K562 (cell line): ENCODE measurements at regions not wholly inside any gene's neighbourhood (a gene's known extent, or its start where the extent isn't known, plus 50 kb on each side); places are given as distances from the start of the nearest gene placed in this dataset.

Experiments used
- ATAC-seq: fragments of 200-7000 bp; cut with Tn5 transposase; 3 replicates; pipeline ENCODE4 v1.9.1; 2020; ENCODE audit warnings: moderate library complexity
- BruUV-seq: library from RNA; stranded (reverse); fragments of 400-500 nt; replicated peaks from 2 replicates; lab custom pipeline; 2021; lab: Mats Ljungman, UMichigan
- CTCF ChIA-PET: fragments of 300-600 bp; formaldehyde crosslinking; extraction: SDS; loops from one replicate; lab custom pipeline; 2021; ENCODE audit warnings: low intra/inter-chr PET ratio; lab: Yijun Ruan, JAX
- POLR2A ChIA-PET: fragments of 300-600, 350-650 bp; sonication (Branson Sonifier 250); formaldehyde crosslinking; extraction: SDS; loops from one replicate; lab custom pipeline; 2021; ENCODE audit warnings: antibody characterized with exemption, inconsistent platforms; lab: Yijun Ruan, JAX
- DNase-seq, 4 experiments: peaks; one replicate each; pipeline versions ENCODE4 v3.0.0 to v3.0.0-alpha.2; 2011 to 2018; ENCODE audit warnings: low spot score in 3 of 4, mixed read lengths in 3 of 4; ENCODE audit errors: extremely low read depth in 1 of 4
- FAIRE-seq: peaks from 2 replicates; lab custom pipeline; 2011; peaks lifted over from hg19 to GRCh38; lab: Jason Lieb, UNC
- H2AFZ ChIP-seq: 2 replicates; pipeline ENCODE4 v1.6.0; 2011; ENCODE audit warnings: low read depth, low read length, control low read depth, inconsistent platforms
- H3K27ac ChIP-seq: fragments of 200-600 bp; 3 replicates; pipeline ENCODE4 v1.8.0; 2011; ENCODE audit warnings: low read depth, mild to moderate bottlenecking, control low read depth, inconsistent platforms, low read length, moderate library complexity, mixed read lengths; ENCODE audit errors: extremely low read depth
- H3K27me3 ChIP-seq, 2 experiments: fragments of 300-600 bp in 1 of 2; 2 replicates in 1 of 2; 3 replicates in 1 of 2; pipeline versions ENCODE4 v1.6.0 to v1.8.0; 2011; ENCODE audit warnings: inconsistent platforms in 2 of 2, low read length in 2 of 2, mild to moderate bottlenecking in 1 of 2, mixed read lengths in 1 of 2, moderate library complexity in 1 of 2; ENCODE audit not compliant: control insufficient read depth in 2 of 2, insufficient read depth in 2 of 2
- H3K36me3 ChIP-seq: fragments of 300-600 bp; 3 replicates; pipeline ENCODE4 v1.8.0; 2011; ENCODE audit warnings: mild to moderate bottlenecking, low read length, inconsistent platforms; ENCODE audit not compliant: control insufficient read depth, insufficient read depth
- H3K4me1 ChIP-seq, 2 experiments: fragments of 200-600 bp in 1 of 2; replicated peaks in 1 of 2; 2 replicates in 1 of 2; 3 replicates in 1 of 2; pipeline versions ENCODE4 v1.5.1 to v1.8.0; 2011; ENCODE audit warnings: inconsistent platforms in 2 of 2, low read length in 2 of 2, mild to moderate bottlenecking in 1 of 2, mixed read lengths in 1 of 2, moderate library complexity in 1 of 2; ENCODE audit not compliant: control insufficient read depth in 2 of 2, insufficient read depth in 2 of 2
- H3K4me2 ChIP-seq: 2 replicates; pipeline ENCODE4 v1.6.1; 2011; ENCODE audit warnings: low read length, control low read depth, inconsistent platforms, mixed read lengths; ENCODE audit not compliant: insufficient read depth
- H3K4me3 ChIP-seq: fragments of 200-600 bp; sonication (generic), shearing (Covaris generic); 2 replicates; pipeline ENCODE4 v1.5.1; 2016; ENCODE audit warnings: control low read depth, inconsistent platforms
- H3K79me2 ChIP-seq: fragments of 200-600 bp; 3 replicates; pipeline ENCODE4 v1.8.0; 2011; ENCODE audit warnings: low read length, inconsistent platforms; ENCODE audit not compliant: control insufficient read depth, insufficient read depth
- H3K9ac ChIP-seq, 2 experiments: 2 replicates each; pipeline versions ENCODE4 v1.6.0 to v1.6.1; 2011; ENCODE audit warnings: low read depth in 2 of 2, low read length in 2 of 2, control low read depth in 1 of 2, inconsistent platforms in 1 of 2, mild to moderate bottlenecking in 1 of 2, mixed read lengths in 1 of 2; ENCODE audit not compliant: insufficient read depth in 1 of 2
- H3K9me1 ChIP-seq: one replicate; pipeline ENCODE4 v1.6.0; 2011; ENCODE audit warnings: inconsistent platforms, mild to moderate bottlenecking, low read length, moderate library complexity; ENCODE audit not compliant: control insufficient read depth, insufficient read depth
- H3K9me3 ChIP-seq: replicated peaks from 2 replicates; pipeline ENCODE4 v1.5.1; 2011; ENCODE audit warnings: low read depth, low read length, inconsistent platforms; ENCODE audit not compliant: control insufficient read depth, insufficient read depth
- H4K20me1 ChIP-seq: replicated peaks from 2 replicates; pipeline ENCODE4 v1.6.1; 2011; ENCODE audit warnings: low read length, inconsistent platforms, mixed read lengths; ENCODE audit not compliant: control insufficient read depth, insufficient read depth
- CREBBP ChIP-seq: IDR thresholded peaks from one replicate; pipeline ENCODE4 v1.6.1; 2012; ENCODE audit warnings: low read depth, mild to moderate bottlenecking, control low read depth, inconsistent platforms, low read length
- HMG20A ChIP-seq: fragments of 450-650 bp; formaldehyde crosslinking; conservative IDR thresholded peaks from 2 replicates; pipeline ENCODE4 v1.4.0; 2020; ENCODE audit warnings: mild to moderate bottlenecking, mixed read lengths
- MAFK ChIP-seq: IDR thresholded peaks from 2 replicates; pipeline ENCODE4 v1.6.1; 2011; ENCODE audit warnings: low read length, improper control_type of control experiment
- POLR2B ChIP-seq: fragments of 450-650 bp; IDR thresholded peaks from 2 replicates; pipeline ENCODE4 v1.6.1; 2018; ENCODE audit warnings: low read depth; ENCODE audit not compliant: partially characterized antibody
- POLR2H ChIP-seq: IDR thresholded peaks from 2 replicates; pipeline ENCODE4 v1.6.1; 2016; ENCODE audit warnings: missing genetic modification characterization, low read depth, mild to moderate bottlenecking, control low read depth, missing compliant biosample characterization, moderate library complexity
- POLR3A ChIP-seq: IDR thresholded peaks from 2 replicates; pipeline ENCODE4 v1.6.1; 2011; ENCODE audit warnings: borderline replicate concordance, mild to moderate bottlenecking, moderate library complexity; ENCODE audit not compliant: insufficient read length, insufficient read depth; ENCODE audit errors: extremely low read depth
- PPARD ChIP-seq: fragments of 250-450 bp; sonication (Bioruptor Pico); IDR thresholded peaks from 2 replicates; pipeline ENCODE4 v1.8.0; 2022; ENCODE audit warnings: inconsistent platforms, mild to moderate bottlenecking, moderate library complexity
- TSC22D4 ChIP-seq: fragments of 450-650 bp; IDR thresholded peaks from 2 replicates; pipeline ENCODE4 v1.6.1; 2016; ENCODE audit warnings: missing genetic modification characterization, missing biosample characterization, control low read depth
- ZFP1 ChIP-seq: fragments of 450-650 bp; formaldehyde crosslinking; IDR thresholded peaks from 2 replicates; pipeline ENCODE4 v1.4.0; 2020; ENCODE audit warnings: mild to moderate bottlenecking, mixed read lengths
- ZKSCAN3 ChIP-seq: fragments of 250-450 bp; sonication (Bioruptor Pico); IDR thresholded peaks from 2 replicates; pipeline ENCODE4 v1.4.0; 2020
- ZNF174 ChIP-seq: fragments of 250-450 bp; sonication (Bioruptor Pico); IDR thresholded peaks from 2 replicates; pipeline ENCODE4 v1.4.0; 2020; ENCODE audit warnings: mild to moderate bottlenecking
- ZNF274 ChIP-seq: IDR thresholded peaks from 2 replicates; pipeline ENCODE4 v1.6.1; 2011; ENCODE audit warnings: low read depth, mild to moderate bottlenecking, low read length, moderate library complexity, borderline replicate concordance
- ZNF583 ChIP-seq: fragments of 250-450 bp; sonication (Bioruptor Pico); IDR thresholded peaks from 2 replicates; pipeline ENCODE4 v1.4.0; 2020
- ZNF707 ChIP-seq: fragments of 250-450 bp; sonication (Bioruptor Pico); conservative IDR thresholded peaks from 2 replicates; pipeline ENCODE4 v1.8.0; 2022; ENCODE audit warnings: inconsistent platforms, mild to moderate bottlenecking, moderate library complexity
- WGBS: fragments of 100-300 bp; shearing (Covaris generic); methylation state at CpG from one replicate; pipeline ENCODE4 v1.1.6; 2016; ENCODE audit warnings: low coverage, mixed read lengths; ENCODE audit not compliant: insufficient coverage; ENCODE audit errors: missing lambda C conversion rate; 5-methylcytosine and 5-hydroxymethylcytosine counted together
- in situ Hi-C: fragments of 300-500 bp; cut with MboI; formaldehyde crosslinking; loops from 4 replicates; pipeline ENCODE4 v1.15.0; 2018; ENCODE audit warnings: inconsistent platforms, mixed read lengths
- intact Hi-C: fragments of 100-400 bp; cut with micrococcal nuclease; formaldehyde crosslinking; loops from 2 replicates; pipeline ENCODE4 v1.14.2; 2022
- TF ChIP-seq, protein P1 (sequence below): fragments of 450-650 bp; IDR thresholded peaks from one replicate; pipeline ENCODE4 v1.6.1; 2018; ENCODE audit warnings: mild to moderate bottlenecking, moderate library complexity; ENCODE audit not compliant: partially characterized antibody

DNA sequence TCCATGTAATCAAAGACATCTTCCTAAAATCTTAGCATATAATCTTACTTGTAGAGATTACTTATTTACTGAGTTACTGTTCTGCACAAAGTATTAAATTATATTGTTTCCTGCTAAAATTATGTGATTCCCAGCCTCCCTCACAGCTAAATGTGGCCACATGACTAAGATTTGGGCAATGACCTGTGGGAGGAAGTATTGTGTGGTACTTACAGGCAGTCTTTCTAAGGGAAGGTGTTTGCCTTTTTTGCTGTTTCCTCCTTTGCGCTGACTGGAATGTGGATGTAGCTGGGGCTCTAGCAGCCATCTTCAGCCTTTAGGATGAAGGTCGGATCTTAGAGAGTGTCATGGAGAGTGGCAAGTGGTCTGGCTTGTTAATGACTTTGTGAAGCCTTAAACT is 146.3 kb upstream of the APCDD1 start:
- intact Hi-C loops (no loop called here), in situ Hi-C loops (no loop called here)
- no TSS peak for BruUV-seq
- Histone ChIP-seq H3K4me1 (no peaks in the 10 kb centered on the region), H3K27ac (no peak overlapping the region), H3K4me2 (no peak overlapping the region), H4K20me1 (no peaks in the 10 kb centered on the region; the same call in 1 of the 2 replicates), H3K27me3 (peaks cover 1 to 3% of the 10 kb centered on the region in 2 experiments; a peak in 2 of 5 replicates), H3K36me3 (no peaks in the 10 kb centered on the region), H3K9me1 (no peaks in the 10 kb centered on the region), H3K9ac (no peak overlapping the region), H3K9me3 (no peaks in the 10 kb centered on the region), H2AFZ (no peak overlapping the region), H3K79me2 (no peaks in the 10 kb centered on the region), H3K4me3 (no peak overlapping the region)
- ATAC-seq: no peak
- no peak for DNase-seq
- CTCF ChIA-PET: no interaction called here
- no peak for FAIRE-seq
- POLR2A ChIA-PET: no interaction called here
- WGBS: 0% methylated on average over 2 of the region's 2 CpGs
- no peak for TF ChIP-seq POLR2H (tag)
- TF ChIP-seq ZNF707 (CRISPR knock-in tag): no peak
- no peak for TF ChIP-seq MAFK
- TF ChIP-seq CREBBP: no peak
- no peak for TF ChIP-seq ZKSCAN3 (CRISPR knock-in tag)
- no peak for TF ChIP-seq HMG20A (CRISPR knock-in tag)
- TF ChIP-seq ZFP1 (CRISPR knock-in tag): no peak
- no peak for TF ChIP-seq POLR2B
- no peak for TF ChIP-seq PPARD
- no peak for TF ChIP-seq TSC22D4 (tag)
- TF ChIP-seq, protein P1, sequence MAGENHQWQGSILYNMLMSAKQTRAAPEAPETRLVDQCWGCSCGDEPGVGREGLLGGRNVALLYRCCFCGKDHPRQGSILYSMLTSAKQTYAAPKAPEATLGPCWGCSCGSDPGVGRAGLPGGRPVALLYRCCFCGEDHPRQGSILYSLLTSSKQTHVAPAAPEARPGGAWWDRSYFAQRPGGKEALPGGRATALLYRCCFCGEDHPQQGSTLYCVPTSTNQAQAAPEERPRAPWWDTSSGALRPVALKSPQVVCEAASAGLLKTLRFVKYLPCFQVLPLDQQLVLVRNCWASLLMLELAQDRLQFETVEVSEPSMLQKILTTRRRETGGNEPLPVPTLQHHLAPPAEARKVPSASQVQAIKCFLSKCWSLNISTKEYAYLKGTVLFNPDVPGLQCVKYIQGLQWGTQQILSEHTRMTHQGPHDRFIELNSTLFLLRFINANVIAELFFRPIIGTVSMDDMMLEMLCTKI: no peak
- TF ChIP-seq ZNF174 (CRISPR knock-in tag): no peak
- no peak for TF ChIP-seq POLR3A
- no peak for TF ChIP-seq ZNF583 (CRISPR knock-in tag)
- no peak for TF ChIP-seq ZNF274
